ENCODE measurements at regions not wholly inside any gene's neighbourhood (a gene's known extent, or its start where the extent isn't known, plus 50 kb on each side); places are given as distances from the start of the nearest gene placed in this dataset.

DNA sequence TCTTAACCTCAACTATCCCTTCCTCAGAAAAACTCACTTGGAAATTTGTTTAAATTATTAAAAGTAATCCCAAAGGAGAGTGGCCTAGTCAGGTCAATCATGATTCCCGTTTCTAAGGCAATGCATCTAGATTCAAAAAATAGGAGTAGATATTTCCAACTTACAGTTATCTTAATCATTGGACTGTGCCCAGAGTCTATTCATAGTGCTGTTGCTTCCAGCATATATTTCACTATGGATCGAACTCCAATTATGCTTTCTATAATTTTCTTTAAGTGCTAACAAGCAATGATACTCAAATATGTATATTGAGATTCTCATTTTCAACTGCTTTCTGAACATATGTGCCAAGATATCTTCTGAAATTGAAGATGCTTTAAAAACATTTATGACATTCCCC, 229.2 kb upstream of the NWD2 start:
- no peak for ATAC-seq
- in situ Hi-C loops (cut with MboI) (no loop called here), intact Hi-C loops (cut with micrococcal nuclease) (no loop called here)
- no TSS peak for BruUV-seq (replicated peaks)
- no peaks in the 10 kb centered on the region for H3K27me3 ChIP-seq (ENCODE audit: control insufficient read depth in 2 of 2, insufficient read depth in 2 of 2, low read length in 2 of 2)
- no peaks in the 10 kb centered on the region for H3K9me3 ChIP-seq (replicated peaks; ENCODE audit: control insufficient read depth, insufficient read depth, low read depth, low read length)
- DNase-seq (ENCODE audit: extremely low read depth in 1 of 4, low spot score in 3 of 4): no peak
- no peak overlapping the region for H3K27ac ChIP-seq (ENCODE audit: extremely low read depth, low read depth, low read length)
- no peak for FAIRE-seq
- POLR2A ChIA-PET: no interaction called here
- CTCF ChIA-PET (ENCODE audit: low intra/inter-chr PET ratio): no interaction called here
- no peak overlapping the region for H3K9ac ChIP-seq (ENCODE audit: insufficient read depth in 1 of 2, low read depth in 2 of 2, low read length in 2 of 2)
- H3K9me1 ChIP-seq (ENCODE audit: control insufficient read depth, insufficient read depth, low read length): no peaks in the 10 kb centered on the region
- no peaks in the 10 kb centered on the region for H4K20me1 ChIP-seq (replicated peaks; ENCODE audit: control insufficient read depth, insufficient read depth, low read length)
- 76% methylated on average over 2 of the region's 2 CpGs for WGBS (ENCODE audit: insufficient coverage, low coverage, missing lambda C conversion rate)
- H3K36me3 ChIP-seq (ENCODE audit: control insufficient read depth, insufficient read depth, low read length): no peaks in the 10 kb centered on the region
- H3K4me3 ChIP-seq: no peak overlapping the region
- no peak overlapping the region for H3K4me2 ChIP-seq (ENCODE audit: insufficient read depth, low read length)
- no peak overlapping the region for H2AFZ ChIP-seq (ENCODE audit: low read depth, low read length)
- TF ChIP-seq, protein P1, sequence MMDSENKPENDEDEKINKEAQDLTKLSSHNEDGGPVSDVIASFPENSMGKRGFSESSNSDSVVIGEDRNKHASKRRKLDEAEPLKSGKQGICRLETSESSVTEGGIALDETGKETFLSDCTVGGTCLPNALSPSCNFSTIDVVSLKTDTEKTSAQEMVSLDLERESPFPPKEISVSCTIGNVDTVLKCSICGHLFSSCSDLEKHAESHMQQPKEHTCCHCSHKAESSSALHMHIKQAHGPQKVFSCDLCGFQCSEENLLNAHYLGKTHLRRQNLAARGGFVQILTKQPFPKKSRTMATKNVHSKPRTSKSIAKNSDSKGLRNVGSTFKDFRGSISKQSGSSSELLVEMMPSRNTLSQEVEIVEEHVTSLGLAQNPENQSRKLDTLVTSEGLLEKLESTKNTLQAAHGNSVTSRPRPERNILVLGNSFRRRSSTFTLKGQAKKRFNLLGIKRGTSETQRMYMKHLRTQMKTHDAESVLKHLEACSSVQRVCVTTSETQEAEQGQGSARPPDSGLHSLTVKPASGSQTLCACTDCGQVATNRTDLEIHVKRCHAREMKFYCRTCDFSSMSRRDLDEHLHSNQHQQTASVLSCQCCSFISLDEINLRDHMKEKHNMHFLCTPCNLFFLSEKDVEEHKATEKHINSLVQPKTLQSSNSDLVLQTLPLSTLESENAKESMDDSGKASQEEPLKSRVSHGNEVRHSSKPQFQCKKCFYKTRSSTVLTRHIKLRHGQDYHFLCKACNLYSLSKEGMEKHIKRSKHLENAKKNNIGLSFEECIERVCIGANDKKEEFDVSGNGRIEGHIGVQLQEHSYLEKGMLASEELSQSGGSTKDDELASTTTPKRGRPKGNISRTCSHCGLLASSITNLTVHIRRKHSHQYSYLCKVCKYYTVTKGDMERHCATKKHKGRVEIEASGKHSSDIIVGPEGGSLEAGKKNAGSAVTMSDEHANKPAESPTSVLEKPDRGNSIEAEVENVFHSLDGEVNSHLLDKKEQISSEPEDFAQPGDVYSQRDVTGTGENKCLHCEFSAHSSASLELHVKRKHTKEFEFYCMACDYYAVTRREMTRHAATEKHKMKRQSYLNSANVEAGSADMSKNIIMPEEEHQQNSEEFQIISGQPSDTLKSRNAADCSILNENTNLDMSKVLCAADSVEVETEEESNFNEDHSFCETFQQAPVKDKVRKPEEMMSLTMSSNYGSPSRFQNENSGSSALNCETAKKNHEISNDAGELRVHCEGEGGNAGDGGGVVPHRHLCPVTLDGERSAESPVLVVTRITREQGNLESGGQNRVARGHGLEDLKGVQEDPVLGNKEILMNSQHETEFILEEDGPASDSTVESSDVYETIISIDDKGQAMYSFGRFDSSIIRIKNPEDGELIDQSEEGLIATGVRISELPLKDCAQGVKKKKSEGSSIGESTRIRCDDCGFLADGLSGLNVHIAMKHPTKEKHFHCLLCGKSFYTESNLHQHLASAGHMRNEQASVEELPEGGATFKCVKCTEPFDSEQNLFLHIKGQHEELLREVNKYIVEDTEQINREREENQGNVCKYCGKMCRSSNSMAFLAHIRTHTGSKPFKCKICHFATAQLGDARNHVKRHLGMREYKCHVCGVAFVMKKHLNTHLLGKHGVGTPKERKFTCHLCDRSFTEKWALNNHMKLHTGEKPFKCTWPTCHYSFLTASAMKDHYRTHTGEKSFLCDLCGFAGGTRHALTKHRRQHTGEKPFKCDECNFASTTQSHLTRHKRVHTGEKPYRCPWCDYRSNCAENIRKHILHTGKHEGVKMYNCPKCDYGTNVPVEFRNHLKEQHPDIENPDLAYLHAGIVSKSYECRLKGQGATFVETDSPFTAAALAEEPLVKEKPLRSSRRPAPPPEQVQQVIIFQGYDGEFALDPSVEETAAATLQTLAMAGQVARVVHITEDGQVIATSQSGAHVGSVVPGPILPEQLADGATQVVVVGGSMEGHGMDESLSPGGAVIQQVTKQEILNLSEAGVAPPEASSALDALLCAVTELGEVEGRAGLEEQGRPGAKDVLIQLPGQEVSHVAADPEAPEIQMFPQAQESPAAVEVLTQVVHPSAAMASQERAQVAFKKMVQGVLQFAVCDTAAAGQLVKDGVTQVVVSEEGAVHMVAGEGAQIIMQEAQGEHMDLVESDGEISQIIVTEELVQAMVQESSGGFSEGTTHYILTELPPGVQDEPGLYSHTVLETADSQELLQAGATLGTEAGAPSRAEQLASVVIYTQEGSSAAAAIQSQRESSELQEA (IDR thresholded peaks at IDR 0.05; ENCODE audit: low read depth): no peak
- no peak for TF ChIP-seq SLC30A9 (CRISPR knock-in tag; IDR thresholded peaks at IDR 0.05)
- no peak for TF ChIP-seq CBFA2T3 (IDR thresholded peaks at IDR 0.05)
- no peak for TF ChIP-seq EZH2 (IDR thresholded peaks at IDR 0.05; ENCODE audit: borderline replicate concordance, low read depth, low read length)
- TF ChIP-seq, protein P2, sequence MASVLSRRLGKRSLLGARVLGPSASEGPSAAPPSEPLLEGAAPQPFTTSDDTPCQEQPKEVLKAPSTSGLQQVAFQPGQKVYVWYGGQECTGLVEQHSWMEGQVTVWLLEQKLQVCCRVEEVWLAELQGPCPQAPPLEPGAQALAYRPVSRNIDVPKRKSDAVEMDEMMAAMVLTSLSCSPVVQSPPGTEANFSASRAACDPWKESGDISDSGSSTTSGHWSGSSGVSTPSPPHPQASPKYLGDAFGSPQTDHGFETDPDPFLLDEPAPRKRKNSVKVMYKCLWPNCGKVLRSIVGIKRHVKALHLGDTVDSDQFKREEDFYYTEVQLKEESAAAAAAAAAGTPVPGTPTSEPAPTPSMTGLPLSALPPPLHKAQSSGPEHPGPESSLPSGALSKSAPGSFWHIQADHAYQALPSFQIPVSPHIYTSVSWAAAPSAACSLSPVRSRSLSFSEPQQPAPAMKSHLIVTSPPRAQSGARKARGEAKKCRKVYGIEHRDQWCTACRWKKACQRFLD (CRISPR knock-in tag; IDR thresholded peaks at IDR 0.05): no peak
- TF ChIP-seq L3MBTL2 (IDR thresholded peaks at IDR 0.05): no peak
- no peak for TF ChIP-seq ZBTB7A (IDR thresholded peaks at IDR 0.05; ENCODE audit: borderline replicate concordance, control insufficient read depth, low read depth, low read length)
- TF ChIP-seq, protein P3, sequence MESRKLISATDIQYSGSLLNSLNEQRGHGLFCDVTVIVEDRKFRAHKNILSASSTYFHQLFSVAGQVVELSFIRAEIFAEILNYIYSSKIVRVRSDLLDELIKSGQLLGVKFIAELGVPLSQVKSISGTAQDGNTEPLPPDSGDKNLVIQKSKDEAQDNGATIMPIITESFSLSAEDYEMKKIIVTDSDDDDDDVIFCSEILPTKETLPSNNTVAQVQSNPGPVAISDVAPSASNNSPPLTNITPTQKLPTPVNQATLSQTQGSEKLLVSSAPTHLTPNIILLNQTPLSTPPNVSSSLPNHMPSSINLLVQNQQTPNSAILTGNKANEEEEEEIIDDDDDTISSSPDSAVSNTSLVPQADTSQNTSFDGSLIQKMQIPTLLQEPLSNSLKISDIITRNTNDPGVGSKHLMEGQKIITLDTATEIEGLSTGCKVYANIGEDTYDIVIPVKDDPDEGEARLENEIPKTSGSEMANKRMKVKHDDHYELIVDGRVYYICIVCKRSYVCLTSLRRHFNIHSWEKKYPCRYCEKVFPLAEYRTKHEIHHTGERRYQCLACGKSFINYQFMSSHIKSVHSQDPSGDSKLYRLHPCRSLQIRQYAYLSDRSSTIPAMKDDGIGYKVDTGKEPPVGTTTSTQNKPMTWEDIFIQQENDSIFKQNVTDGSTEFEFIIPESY (CRISPR knock-in tag; IDR thresholded peaks at IDR 0.05): no peak
- H3K79me2 ChIP-seq (ENCODE audit: control insufficient read depth, insufficient read depth, low read length): no peaks in the 10 kb centered on the region
- no peaks in the 10 kb centered on the region for H3K4me1 ChIP-seq (replicated peaks in 1 of 2; ENCODE audit: control insufficient read depth in 2 of 2, insufficient read depth in 2 of 2, low read length in 2 of 2)
